NCI-H526 treated with DMSO at 0.1 percent for 48 hours (cell line): ENCODE measurements at regions not wholly inside any gene's neighbourhood (a gene's known extent, or its start where the extent isn't known, plus 50 kb on each side); places are given as distances from the start of the nearest gene placed in this dataset.
"Not testable (repeated sequence)": the region's sequence is repeated elsewhere in the genome, so short reads cannot be mapped to it uniquely, and the experiment has no call there.

Source experiments
- DNase-seq: peaks from one replicate; lab custom pipeline; 2025; lab: John Stamatoyannopoulos, UW

- no peak for DNase-seq
These were observed 158.7 kb upstream of the JARID2 start for GRCh38 chr6:15087186-15087589.

- no peak for DNase-seq
These were observed 156.8 kb upstream of the JARID2 start for GRCh38 chr6:15088904-15089568.

GRCh38 chr6:15089569-15090144 is 156.2 kb upstream of the JARID2 start:
- no peak for DNase-seq

- DNase-seq, result no peak
These were observed 155.7 kb upstream of the JARID2 start for GRCh38 chr6:15090145-15090579.

- DNase-seq, result no peak
These were observed 155.0 kb upstream of the JARID2 start for GRCh38 chr6:15090745-15091384.

GRCh38 chr6:15096894-15097837 is 148.7 kb upstream of the JARID2 start:
- DNase-seq, result no peak

GRCh38 chr6:15101130-15101529 is 144.7 kb upstream of the JARID2 start:
- no peak for DNase-seq

GRCh38 chr6:15102241-15102640 is 143.6 kb upstream of the JARID2 start:
- DNase-seq, result no peak

GRCh38 chr6:15106958-15107643 is 138.8 kb upstream of the JARID2 start:
- no peak for DNase-seq

- DNase-seq, result no peak
These were observed 138.1 kb upstream of the JARID2 start for GRCh38 chr6:15107644-15108382.

- DNase-seq, result no peak
These were observed 137.5 kb upstream of the JARID2 start for GRCh38 chr6:15108383-15108715.

- DNase-seq, result no peak
These were observed 136.4 kb upstream of the JARID2 start for GRCh38 chr6:15109338-15110090.

GRCh38 chr6:15110726-15111354 is 135.0 kb upstream of the JARID2 start:
- no peak for DNase-seq

- not testable (repeated sequence) for DNase-seq
These were observed 134.3 kb upstream of the JARID2 start for GRCh38 chr6:15111576-15111975.

- no peak for DNase-seq
These were observed 132.3 kb upstream of the JARID2 start for GRCh38 chr6:15113587-15113986.

- no peak for DNase-seq
These were observed 131.8 kb upstream of the JARID2 start for GRCh38 chr6:15114061-15114460.

GRCh38 chr6:15116889-15117288 is 129.0 kb upstream of the JARID2 start:
- no peak for DNase-seq

GRCh38 chr6:15121443-15121842 is 124.4 kb upstream of the JARID2 start:
- DNase-seq, result no peak

- no peak for DNase-seq
These were observed 123.8 kb upstream of the JARID2 start for GRCh38 chr6:15121977-15122550.

- no peak for DNase-seq
These were observed 116.0 kb upstream of the JARID2 start for GRCh38 chr6:15129887-15130286.
